Stimulated activated CD8-positive, alpha-beta memory T cell treated with anti-CD3 and anti-CD28 coated beads, Interleukin-15, amount 100 ng/mL, for 4 hours (primary cell): ENCODE measurements at regions not wholly inside any gene's neighbourhood (a gene's known extent, or its start where the extent isn't known, plus 50 kb on each side); places are given as distances from the start of the nearest gene placed in this dataset.

Source experiments
- DNase-seq, 2 donors: peaks; one replicate each; pipeline ENCODE4 v3.0.0-alpha.2; 2020; ENCODE audit warnings: low read depth in 2 of 2

GRCh38 chr1:221849110-221849509 lies 107.2 kb upstream of the DUSP10 start:
- no peak for DNase-seq

- no peak for DNase-seq
These were observed 105.8 kb upstream of the DUSP10 start for GRCh38 chr1:221847676-221848075.

GRCh38 chr1:221845650-221846371 lies 103.9 kb upstream of the DUSP10 start:
- no peak for DNase-seq

- no peak for DNase-seq
These were observed 100.1 kb upstream of the DUSP10 start for GRCh38 chr1:221841983-221842335.

- DNase-seq: no peak
These were observed 99.5 kb upstream of the DUSP10 start for GRCh38 chr1:221841251-221841982.

- DNase-seq: no peak
These were observed 98.8 kb upstream of the DUSP10 start for GRCh38 chr1:221840511-221841243.

DNA sequence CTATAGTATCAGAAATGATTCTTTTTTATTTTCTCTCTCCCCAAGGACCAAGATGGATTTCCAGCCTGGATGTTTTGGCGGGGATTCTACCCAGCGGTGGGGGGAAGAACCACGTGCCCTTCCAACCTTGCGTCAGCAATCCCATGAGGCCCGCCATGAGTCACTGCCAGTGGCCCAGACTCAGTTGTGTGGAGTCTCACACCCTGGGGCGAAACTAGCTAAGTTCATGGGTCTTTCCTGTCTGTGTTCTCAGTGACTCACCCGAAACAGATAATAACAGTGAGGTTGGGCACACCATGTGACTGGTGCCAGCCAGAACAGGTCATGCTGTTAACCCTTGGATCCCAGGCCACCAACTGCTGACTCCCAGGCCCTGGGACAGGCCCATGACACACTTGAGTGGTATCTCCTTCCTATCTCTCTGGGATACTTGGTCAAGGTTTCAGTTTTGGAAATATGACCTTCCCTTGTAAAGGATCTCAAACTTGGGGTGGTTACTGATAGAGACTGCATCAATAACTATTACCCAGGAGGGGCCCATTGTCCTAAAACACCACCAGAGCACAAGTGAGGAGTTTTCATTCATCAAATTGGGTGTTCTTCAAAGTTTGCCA lies 98.0 kb upstream of the DUSP10 start:
- DNase-seq: peak; percentile 63 to 65

DNA sequence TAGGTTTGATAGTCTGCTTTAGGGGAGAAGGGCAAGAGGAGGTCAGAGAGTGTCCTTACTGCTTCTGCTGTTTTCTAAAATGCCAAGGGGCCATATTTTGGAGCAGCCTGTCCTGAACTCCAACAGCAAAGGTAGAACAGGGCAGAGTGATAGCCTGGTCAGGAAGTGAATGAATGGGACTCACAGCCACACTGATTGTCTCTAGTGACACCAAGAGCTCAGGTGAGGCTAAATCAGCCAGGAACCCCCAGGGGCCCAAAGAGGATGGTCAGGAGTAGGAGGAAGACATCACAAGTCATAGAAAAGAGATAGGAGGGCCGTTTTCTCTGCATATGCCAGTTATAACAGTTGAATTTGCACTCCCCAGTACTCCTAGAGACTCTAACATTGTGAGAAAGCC lies 97.4 kb upstream of the DUSP10 start:
- no peak for DNase-seq

DNA sequence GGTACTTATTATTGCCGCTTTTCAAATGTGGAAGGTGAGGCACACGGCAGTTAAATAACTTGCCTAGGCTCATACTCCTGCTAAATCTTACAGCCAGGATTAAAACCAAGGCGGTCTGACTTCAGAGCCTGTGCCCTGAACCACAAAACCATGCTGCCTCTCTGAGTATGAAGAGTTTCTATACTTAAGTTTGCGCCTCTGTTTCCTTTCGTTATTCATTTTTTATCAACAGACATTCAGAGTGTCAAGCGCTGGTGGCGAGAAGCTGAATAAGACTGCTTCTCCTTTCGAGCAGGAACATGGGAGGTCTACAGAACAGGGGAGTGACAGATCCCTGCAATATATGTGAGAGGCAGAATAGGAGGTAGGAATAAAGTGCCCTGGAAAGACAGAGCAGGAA lies 96.0 kb upstream of the DUSP10 start:
- DNase-seq: no peak

DNA sequence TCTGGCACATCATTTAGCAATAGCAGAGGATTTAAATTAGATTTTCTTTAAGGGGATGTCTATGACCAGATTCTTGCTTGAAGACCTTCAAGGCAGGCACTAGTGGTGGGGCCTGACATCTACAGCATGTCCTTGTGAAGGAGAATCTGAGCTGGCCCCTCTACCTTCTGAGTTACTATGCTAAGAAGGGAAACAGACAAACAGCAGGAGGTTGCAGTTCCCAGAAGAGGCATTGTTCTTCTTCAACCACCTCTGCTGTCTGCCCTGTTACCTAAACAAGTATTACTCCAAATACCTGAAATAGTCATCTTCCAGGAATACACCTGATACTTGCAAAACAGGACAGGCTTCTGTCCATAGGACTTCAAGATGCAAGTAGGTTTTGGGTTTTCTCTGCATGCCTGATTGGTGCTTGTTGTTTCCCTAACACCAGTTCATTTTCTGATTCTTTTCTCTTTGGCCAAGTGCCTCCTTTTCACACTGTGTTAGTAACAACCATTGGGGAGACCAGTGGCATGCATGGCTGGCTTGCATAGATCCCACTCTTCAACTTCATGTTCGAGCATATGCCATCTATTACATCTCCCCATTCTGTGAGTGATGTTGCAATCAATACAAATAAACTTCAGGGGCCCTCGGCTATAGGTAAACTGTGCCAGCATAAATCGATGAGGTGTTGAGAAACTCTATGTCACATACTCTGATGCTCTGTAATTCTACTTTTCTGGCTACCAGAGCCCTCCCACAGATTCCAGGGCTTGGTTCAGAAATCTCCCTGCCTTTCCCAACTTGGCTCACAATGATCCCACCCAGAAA lies 93.0 kb upstream of the DUSP10 start:
- DNase-seq: no peak

DNA sequence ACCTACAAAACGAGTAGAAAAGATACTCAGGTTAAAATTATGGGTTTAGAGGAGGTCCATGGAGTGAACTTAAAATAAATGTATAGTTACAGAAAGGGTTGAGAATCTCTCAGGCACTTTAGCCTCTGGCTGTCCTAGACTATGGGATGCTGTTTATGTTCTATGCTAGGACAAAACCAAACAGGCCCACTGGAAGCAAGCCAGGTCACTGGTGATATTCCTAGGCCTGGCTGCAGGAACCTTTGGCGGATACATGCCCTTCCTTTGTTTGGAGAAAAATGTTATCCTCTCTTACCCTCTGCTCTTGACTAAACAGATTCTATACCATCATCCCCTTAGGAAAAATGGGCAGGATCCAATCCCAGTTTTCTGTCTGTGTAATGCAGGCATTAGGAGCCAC lies 90.7 kb upstream of the DUSP10 start:
- DNase-seq: no peak

DNA sequence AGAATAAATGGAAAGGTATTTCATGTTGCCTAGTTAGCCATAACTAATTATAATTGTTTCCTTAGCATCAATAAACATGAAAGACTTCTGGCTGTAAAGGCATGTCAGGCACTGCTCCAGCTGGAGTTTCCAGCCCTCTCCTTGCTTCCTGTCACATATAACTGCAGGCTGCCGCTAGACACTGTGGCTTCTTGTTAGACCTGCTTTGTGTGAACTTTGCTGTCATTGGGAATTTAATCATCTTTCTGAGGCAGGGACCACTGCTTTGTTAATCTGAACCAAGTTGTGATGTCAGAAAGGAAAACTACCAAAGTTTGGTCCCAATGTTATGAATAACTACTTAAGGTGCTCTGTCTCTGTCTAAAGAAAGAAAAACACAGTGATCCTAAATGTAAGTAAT lies 90.3 kb upstream of the DUSP10 start:
- DNase-seq: no peak

DNA sequence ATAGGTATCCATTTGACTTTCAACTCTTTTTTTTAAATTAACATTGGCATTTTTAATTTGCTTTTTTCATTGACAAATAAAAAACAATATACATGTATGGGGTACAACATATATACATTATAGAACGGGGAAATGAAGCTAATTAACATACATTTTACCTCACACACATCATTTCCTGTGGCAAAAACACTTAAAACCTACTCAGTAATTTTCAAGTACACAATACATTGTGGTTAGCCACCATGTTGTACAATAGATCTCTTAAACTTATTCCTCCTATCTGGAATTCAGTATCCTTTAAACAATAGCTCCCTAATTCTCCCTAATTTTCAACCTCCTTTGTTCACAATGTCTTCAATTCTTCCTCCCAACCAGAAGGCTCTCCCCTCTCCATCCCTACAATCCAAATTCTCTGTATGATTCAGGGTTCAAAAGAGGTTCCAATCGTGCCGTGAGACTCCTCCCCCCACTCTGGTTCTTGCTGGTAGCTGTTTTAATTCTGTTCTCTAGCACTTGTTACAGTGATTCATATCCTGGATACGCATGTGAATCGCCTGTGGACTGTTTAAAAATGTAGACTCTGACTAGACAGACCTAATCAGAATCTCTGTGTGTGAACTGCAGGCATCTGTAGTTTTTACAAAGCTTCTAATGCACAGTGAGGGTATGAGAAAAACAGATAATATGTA lies 87.6 kb upstream of the DUSP10 start:
- no peak for DNase-seq

DNA sequence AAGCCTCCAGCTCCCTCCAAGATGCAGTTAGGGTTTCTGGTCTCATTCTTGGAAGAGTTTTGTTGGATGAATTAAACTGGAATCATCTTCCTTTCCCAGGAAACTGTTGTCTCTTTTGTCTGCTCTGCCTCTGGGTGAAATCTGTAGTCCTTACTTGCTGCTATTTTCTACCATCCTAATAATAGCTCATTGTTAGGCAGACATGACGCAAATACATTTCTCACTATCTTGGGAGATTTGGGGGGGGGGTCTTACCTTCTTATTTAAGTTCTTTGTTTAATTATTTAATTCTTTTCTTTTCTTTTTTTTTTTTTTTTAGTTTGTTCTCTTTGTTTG lies 85.4 kb upstream of the DUSP10 start:
- DNase-seq: no peak

GRCh38 chr1:221824909-221825308 lies 83.0 kb upstream of the DUSP10 start:
- DNase-seq: no peak

DNA sequence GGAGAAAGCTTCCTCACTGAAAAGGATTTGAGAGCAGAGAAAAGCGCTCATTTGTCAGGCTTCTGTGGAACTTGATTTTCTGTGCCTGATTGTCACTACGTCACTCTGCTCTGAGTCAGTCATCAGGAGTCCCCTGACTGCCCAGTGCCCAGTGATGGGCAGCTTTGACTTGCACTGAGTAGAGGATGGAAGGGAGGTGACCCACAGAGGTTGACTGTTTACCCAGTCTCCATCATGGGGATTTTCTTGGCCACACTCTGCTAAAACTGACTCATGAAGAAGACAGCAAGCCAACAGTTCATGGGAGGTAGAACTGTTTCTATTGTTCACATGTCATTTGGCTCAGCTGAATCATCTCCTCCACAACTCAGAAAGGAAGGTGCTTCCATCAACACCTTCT lies 82.1 kb upstream of the DUSP10 start:
- DNase-seq: no peak

DNA sequence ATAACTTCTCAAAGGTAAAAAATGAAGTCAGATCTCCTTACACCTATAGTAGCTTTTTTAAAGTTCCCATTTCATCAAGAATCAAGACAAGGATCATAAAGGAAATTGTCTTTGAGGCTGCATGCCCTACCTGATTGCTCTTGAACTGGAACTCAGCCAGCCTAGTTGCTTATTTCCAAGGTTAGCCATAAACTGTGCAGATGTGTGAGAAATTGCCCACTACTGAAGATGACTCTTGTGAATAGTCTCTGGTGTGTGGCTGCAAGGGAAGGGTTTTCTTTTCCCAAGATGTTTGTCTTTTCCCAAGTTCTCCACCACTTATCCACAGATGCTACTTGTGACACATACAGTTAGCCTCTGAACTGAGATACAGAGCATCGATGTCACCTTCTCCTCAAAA lies 81.7 kb upstream of the DUSP10 start:
- DNase-seq: no peak

DNA sequence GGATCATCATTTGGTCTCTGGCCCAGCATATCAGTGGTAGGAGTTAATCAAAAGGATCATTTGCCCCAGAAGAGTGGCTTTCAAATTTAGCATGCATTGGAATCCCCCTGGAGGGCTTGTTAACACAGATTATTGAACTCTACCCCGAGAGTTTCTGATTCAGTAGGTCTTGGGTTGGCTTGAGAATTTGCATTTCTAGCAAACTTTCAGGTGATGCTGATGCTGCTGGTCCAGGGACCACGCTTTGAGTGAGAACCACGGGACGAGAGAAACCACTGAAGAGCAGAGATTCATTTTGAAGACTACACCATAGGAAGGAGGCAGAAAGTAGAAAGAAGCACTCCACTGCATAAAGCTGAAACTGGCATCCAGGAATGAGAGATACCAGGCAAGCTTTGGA lies 81.3 kb upstream of the DUSP10 start:
- no peak for DNase-seq

DNA sequence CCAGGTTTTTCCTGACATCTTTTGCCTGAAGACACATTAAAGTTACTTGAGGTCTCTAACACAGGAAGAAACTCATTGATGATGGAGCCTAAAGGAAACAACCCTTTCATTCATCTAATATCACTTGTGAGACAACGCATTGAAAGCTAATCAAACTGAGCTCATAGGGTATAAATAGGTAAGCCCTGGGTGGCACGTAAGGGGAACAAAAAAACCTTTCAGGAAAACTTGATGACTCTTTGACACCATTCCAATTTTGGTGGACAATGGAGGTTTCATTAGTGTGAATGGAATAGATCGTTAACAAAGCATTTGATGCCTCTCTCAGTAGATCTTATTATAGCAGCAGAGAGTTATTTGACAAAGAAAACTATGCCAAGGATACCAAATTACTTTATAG lies 80.7 kb upstream of the DUSP10 start:
- no peak for DNase-seq

DNA sequence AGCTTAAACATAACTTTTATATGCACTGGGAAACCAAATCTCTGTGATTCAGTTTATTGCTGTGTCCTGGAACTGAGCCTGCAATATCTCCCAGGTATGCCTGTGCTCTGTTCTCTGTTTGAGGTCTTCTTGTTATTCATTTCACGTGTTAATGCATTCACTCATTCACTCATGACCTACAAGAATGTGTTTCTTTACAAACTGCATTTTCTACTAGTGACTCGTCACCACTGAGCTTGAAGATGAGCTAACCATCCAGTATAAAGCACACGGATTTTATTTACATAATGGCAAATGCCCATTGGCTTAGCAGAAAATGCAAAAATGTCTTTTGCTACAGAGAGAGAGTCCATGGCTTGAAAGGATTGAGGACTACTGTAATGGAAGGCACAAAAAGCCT lies 75.0 kb upstream of the DUSP10 start:
- DNase-seq: no peak

- DNase-seq: no peak
These were observed 73.8 kb upstream of the DUSP10 start for GRCh38 chr1:221815660-221816059.
